ENCODE measurements at regions not wholly inside any gene's neighbourhood (a gene's known extent, or its start where the extent isn't known, plus 50 kb on each side); places are given as distances from the start of the nearest gene placed in this dataset.

DNA sequence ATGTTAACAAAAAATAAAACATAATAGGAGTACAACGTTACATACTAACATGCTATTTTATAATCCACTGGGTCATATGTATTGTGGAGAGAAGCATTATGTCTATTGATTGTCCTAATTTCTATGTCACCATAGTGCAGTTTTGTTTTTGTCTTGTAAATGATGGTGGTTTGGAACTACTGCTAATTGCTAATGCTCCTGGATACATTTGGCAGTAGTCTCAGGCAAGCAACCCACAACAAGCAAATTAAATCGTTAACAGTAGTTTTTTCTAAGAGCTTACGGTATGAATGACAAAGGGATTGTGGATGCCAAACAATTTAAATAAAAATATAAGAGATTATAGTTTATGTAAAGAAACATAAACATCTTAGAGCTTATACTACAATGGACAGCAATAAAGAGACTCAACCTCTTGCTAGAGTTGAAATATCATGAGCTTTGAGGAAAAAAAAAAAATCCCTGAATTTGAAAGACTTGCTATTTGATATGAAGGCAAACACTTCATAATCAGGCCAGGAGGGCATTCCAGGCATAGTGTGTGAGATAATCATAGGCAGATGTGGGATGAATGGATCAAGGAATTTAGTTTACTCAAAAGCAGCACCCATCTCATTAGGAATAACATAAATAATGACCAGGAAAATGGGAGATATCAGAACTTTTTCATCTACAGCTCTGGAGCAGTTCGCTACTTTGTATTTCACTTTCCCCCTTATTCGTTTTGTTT is 181.3 kb downstream of the CCDC59 start:
- TF ChIP-seq, protein P1, sequence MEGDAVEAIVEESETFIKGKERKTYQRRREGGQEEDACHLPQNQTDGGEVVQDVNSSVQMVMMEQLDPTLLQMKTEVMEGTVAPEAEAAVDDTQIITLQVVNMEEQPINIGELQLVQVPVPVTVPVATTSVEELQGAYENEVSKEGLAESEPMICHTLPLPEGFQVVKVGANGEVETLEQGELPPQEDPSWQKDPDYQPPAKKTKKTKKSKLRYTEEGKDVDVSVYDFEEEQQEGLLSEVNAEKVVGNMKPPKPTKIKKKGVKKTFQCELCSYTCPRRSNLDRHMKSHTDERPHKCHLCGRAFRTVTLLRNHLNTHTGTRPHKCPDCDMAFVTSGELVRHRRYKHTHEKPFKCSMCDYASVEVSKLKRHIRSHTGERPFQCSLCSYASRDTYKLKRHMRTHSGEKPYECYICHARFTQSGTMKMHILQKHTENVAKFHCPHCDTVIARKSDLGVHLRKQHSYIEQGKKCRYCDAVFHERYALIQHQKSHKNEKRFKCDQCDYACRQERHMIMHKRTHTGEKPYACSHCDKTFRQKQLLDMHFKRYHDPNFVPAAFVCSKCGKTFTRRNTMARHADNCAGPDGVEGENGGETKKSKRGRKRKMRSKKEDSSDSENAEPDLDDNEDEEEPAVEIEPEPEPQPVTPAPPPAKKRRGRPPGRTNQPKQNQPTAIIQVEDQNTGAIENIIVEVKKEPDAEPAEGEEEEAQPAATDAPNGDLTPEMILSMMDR (IDR thresholded peaks at IDR 0.05; ENCODE audit: control insufficient read depth, extremely low read depth, insufficient read depth): no peak
- no peak overlapping the region for H3K4me3 ChIP-seq (ENCODE audit: low read depth, low read length)
- DNase-seq (ENCODE audit: low read depth): no peak

DNA sequence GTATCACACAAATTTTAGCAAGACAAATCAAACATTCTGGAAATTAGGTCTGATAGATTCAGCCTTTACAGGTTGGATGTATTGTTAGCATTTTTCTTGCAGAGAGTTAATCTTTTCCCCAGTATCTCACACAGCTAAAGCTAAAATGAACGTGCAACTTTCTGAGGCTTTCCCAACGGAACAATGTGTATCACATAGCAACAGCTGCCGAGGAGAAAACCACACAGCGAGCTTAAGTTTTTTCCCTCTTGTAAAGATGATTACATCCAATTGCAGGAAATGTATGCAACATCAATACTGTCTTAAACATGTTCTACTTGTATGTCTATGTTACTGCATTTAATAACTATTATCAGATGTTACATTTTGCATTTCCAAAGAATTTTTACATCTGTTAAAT is 182.2 kb downstream of the CCDC59 start:
- no peak for DNase-seq (ENCODE audit: low read depth)
- no peak overlapping the region for H3K4me3 ChIP-seq (ENCODE audit: low read depth, low read length)
- TF ChIP-seq, protein P1 (IDR thresholded peaks at IDR 0.05; ENCODE audit: control insufficient read depth, extremely low read depth, insufficient read depth): no peak

DNA sequence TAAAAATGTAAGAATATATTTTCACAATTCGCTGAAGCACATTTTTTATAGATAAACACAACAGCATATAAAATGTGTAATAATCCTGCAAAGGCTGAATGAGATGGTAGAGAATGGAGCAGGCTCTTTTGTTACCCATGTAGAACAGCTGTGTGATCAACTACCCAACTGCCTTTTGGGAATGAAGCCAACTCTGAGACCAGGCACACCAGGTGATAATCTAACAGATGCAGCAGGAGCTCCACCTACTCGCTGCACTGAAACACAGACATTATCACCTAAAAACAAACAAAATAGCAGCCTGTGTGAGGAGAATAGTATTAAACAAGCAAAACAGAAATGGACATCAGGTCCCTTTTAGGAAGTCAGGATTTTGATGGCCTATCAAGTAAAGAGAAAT is 183.3 kb downstream of the CCDC59 start:
- H3K4me3 ChIP-seq (ENCODE audit: low read depth, low read length): no peak overlapping the region
- peak; percentile 94 for DNase-seq (ENCODE audit: low read depth)
- TF ChIP-seq, protein P1 (IDR thresholded peaks at IDR 0.05; ENCODE audit: control insufficient read depth, extremely low read depth, insufficient read depth): peak; percentile 74

DNA sequence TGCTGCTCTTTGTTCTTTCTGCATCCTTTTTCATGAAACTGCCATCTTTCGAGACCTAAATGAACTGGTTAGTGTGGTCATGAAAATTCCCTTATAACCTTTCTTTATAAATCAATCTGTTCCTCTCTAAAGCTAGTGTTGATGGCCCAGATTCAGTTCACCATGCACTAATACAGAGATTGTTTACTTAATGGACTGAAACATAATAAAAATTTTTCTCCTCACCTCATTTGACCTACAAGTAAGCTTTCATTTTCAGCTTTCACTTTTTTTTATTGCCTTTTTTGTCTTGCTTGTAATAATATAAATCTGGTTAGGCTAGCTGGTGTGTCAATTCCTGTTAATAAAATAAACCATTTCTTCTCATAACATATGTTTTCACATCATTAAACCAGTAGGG is 183.8 kb downstream of the CCDC59 start:
- peak; percentile 73 for DNase-seq (ENCODE audit: low read depth)
- TF ChIP-seq, protein P1 (IDR thresholded peaks at IDR 0.05; ENCODE audit: control insufficient read depth, extremely low read depth, insufficient read depth): no peak
- H3K4me3 ChIP-seq (ENCODE audit: low read depth, low read length): no peak overlapping the region

DNA sequence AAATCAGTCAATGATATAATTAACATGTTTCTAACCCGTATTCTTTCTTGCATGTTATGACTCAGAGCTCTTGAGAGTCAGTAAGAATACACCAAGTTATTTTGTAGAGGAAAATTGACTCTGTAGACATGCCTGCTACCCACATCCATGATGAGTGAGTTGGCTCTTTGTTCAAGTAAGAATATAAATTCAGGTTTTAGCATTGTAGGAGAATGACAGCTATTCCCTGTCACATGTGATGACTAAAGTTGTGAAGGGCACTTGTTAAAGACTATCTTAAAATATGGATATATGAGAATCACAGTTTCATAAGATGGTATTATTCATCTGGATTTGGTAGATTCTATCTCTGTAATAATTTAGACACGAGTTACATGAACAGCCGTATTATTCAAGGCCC is 209.1 kb downstream of the CCDC59 start:
- H3K4me3 ChIP-seq (ENCODE audit: low read depth, low read length): no peak overlapping the region
- TF ChIP-seq, protein P1 (IDR thresholded peaks at IDR 0.05; ENCODE audit: control insufficient read depth, extremely low read depth, insufficient read depth): no peak
- DNase-seq (ENCODE audit: low read depth): no peak

DNA sequence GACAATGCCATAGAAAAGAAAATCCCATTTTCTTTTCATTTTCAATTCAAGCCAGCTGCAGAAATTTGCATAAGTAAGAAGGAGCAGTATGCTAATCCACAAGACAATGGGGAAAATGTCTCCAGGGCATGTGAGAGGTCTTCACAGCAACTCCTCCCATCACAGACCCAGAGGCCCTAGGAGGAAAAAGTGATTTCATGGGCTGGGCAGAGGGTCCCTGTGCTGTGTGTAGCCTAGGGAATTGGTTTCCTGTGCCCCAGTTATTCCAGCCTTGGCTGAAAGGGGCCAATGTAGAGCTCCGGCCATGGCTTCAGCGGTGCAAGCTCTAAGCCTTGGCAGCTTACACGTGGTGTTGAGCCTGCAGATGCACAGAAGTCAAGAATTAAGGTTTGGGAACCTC is 211.4 kb downstream of the CCDC59 start:
- no peak overlapping the region for H3K4me3 ChIP-seq (ENCODE audit: low read depth, low read length)
- DNase-seq (ENCODE audit: low read depth): no peak
- TF ChIP-seq, protein P1 (IDR thresholded peaks at IDR 0.05; ENCODE audit: control insufficient read depth, extremely low read depth, insufficient read depth): no peak

DNA sequence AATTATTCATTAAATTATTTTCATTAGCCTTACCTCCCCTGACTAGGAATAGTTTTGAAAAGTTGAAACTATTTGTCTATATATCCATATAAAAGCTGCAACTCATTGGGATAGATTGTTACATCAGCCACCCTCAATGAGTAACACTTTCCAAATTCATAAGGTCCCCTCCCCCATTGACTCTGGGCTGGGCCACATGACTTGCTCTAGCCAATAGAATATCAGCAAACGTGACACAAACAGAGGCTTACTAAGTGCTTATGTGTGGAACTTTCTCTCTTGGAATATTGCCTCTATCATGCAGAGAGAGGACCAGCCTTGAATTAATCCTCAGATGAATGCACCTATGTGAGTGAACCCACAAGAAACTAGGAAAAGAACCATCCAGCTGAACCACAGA is 213.7 kb downstream of the CCDC59 start:
- TF ChIP-seq, protein P1 (IDR thresholded peaks at IDR 0.05; ENCODE audit: control insufficient read depth, extremely low read depth, insufficient read depth): no peak
- no peak for DNase-seq (ENCODE audit: low read depth)
- H3K4me3 ChIP-seq (ENCODE audit: low read depth, low read length): no peak overlapping the region
